ENCODE measurements at regions not wholly inside any gene's neighbourhood (a gene's known extent, or its start where the extent isn't known, plus 50 kb on each side); places are given as distances from the start of the nearest gene placed in this dataset.

DNA sequence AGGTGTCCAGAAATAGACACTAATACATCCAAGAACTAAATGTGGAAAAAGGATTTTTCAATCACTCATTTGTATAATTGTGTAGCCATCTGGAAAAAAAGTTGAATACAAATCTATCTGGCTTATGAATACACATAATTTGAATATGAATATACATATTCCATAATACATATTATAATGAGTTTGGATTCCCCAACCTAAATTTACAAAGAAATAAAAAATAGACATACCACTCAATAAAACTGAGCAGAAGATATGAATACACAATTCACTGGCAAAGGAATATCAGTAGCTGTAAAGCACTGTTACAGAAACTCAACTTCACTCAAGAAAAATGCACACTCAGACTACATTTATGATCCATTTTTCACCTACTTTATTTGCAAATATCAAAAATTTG, 121.9 kb upstream of the EDIL3 start:
- TF ChIP-seq, protein P1, sequence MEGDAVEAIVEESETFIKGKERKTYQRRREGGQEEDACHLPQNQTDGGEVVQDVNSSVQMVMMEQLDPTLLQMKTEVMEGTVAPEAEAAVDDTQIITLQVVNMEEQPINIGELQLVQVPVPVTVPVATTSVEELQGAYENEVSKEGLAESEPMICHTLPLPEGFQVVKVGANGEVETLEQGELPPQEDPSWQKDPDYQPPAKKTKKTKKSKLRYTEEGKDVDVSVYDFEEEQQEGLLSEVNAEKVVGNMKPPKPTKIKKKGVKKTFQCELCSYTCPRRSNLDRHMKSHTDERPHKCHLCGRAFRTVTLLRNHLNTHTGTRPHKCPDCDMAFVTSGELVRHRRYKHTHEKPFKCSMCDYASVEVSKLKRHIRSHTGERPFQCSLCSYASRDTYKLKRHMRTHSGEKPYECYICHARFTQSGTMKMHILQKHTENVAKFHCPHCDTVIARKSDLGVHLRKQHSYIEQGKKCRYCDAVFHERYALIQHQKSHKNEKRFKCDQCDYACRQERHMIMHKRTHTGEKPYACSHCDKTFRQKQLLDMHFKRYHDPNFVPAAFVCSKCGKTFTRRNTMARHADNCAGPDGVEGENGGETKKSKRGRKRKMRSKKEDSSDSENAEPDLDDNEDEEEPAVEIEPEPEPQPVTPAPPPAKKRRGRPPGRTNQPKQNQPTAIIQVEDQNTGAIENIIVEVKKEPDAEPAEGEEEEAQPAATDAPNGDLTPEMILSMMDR (IDR thresholded peaks at IDR 0.05), result no peak
- Mint-ChIP-seq H3K4me3 (no peak overlapping the region), H3K27ac (no peak overlapping the region), H3K9me3 (peaks cover 8 to 19% of the 10 kb centered on the region in 2 donors), H3K4me1 (no peaks in the 10 kb centered on the region), H3K36me3 (no peaks in the 10 kb centered on the region), H3K27me3 (ENCODE audit: low read depth in 2 of 2) (no peaks in the 10 kb centered on the region)
- Histone ChIP-seq H3K9me3 (ENCODE audit: control insufficient read depth, insufficient read depth, low read length) (peaks cover 5% of the 10 kb centered on the region), H3K36me3 (ENCODE audit: control insufficient read depth, insufficient read depth, low read length) (no peaks in the 10 kb centered on the region), H3K4me3 (ENCODE audit: low read length) (no peak overlapping the region), H3K27ac (ENCODE audit: low read length) (no peak overlapping the region), H3K4me1 (ENCODE audit: control insufficient read depth, insufficient read depth, low read length) (no peaks in the 10 kb centered on the region), H3K27me3 (ENCODE audit: control insufficient read depth, insufficient read depth, low read length) (no peaks in the 10 kb centered on the region)
- ATAC-seq (no peak), DNase-seq (no peak)
- intact Hi-C loops (cut with micrococcal nuclease), result no loop called here

DNA sequence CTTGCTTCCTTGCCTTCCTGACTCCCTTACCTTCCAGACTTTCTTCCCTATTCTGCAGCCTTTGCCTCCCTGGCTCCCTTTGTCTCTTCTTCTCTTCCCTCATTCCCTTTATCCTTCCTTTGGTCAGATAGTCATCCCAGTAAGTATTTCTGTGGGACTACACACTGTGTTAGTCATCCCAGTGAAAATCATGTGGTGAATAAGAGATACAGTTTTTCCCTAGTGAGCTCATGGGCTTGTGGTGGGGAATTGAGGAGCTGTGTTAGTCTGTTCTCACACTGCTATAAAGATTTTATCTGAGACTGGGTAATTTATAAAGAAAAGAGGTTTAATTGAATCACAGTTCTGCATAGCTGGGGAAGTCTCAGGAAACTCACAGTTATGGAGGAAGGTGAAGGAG, 109.8 kb upstream of the EDIL3 start:
- H3K4me1 Mint-ChIP-seq, result no peaks in the 10 kb centered on the region

DNA sequence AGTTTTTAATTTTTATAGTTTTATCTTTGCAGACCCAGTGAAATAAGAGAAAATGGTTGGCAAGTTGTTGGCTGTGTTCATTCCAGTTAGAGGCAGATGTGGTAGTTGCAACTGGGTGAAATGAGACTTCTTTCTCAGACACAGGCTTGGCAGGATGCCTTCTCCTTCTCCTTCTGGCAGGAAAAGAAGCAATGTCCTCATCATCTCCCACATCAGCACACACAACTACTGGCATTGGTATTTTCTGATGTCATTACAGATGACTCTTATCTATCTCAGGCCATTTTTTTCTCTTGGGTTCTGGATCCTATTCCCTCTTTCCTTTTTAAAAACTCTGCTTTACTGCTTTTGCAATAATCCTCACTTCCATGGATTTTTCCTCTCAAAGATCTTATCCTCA, 103.3 kb upstream of the EDIL3 start:
- Mint-ChIP-seq H3K27ac (no peak overlapping the region), H3K36me3 (no peaks in the 10 kb centered on the region), H3K9me3 (peaks cover 9 to 20% of the 10 kb centered on the region in 2 donors), H3K4me1 (no peaks in the 10 kb centered on the region), H3K4me3 (no peak overlapping the region), H3K27me3 (ENCODE audit: low read depth in 2 of 2) (no peaks in the 10 kb centered on the region)
- no peaks in the 10 kb centered on the region for H3K9me3 ChIP-seq (ENCODE audit: control insufficient read depth, insufficient read depth, low read length)
- no peak overlapping the region for H3K27ac ChIP-seq (ENCODE audit: low read length)
- no peak overlapping the region for H3K4me3 ChIP-seq (ENCODE audit: low read length)
- TF ChIP-seq, protein P1 (IDR thresholded peaks at IDR 0.05), result no peak
- H3K36me3 ChIP-seq (ENCODE audit: control insufficient read depth, insufficient read depth, low read length), result no peaks in the 10 kb centered on the region
- intact Hi-C loops (cut with micrococcal nuclease), result no loop called here
- DNase-seq (no peak), ATAC-seq (no peak)
- H3K27me3 ChIP-seq (ENCODE audit: control insufficient read depth, insufficient read depth, low read length), result no peaks in the 10 kb centered on the region
- no peaks in the 10 kb centered on the region for H3K4me1 ChIP-seq (ENCODE audit: control insufficient read depth, insufficient read depth, low read length)

More for the DNA sequence above, 109.8 kb upstream of the EDIL3 start:
- H3K27me3 ChIP-seq (ENCODE audit: control insufficient read depth, insufficient read depth, low read length), result no peaks in the 10 kb centered on the region
- no peak overlapping the region for H3K4me3 ChIP-seq (ENCODE audit: low read length)
- Mint-ChIP-seq H3K27ac (no peak overlapping the region), H3K27me3 (ENCODE audit: low read depth in 2 of 2) (no peaks in the 10 kb centered on the region), H3K36me3 (peaks cover 7% of the 10 kb centered on the region), H3K9me3 (peaks cover 10 to 17% of the 10 kb centered on the region in 2 donors), H3K4me3 (no peak overlapping the region)
- no peaks in the 10 kb centered on the region for H3K9me3 ChIP-seq (ENCODE audit: control insufficient read depth, insufficient read depth, low read length)
- intact Hi-C loops (cut with micrococcal nuclease), result no loop called here
- H3K4me1 ChIP-seq (ENCODE audit: control insufficient read depth, insufficient read depth, low read length), result no peaks in the 10 kb centered on the region
- DNase-seq (no peak), ATAC-seq (no peak)
- TF ChIP-seq, protein P1 (IDR thresholded peaks at IDR 0.05), result no peak
- H3K27ac ChIP-seq (ENCODE audit: low read length), result no peak overlapping the region
- H3K36me3 ChIP-seq (ENCODE audit: control insufficient read depth, insufficient read depth, low read length), result no peaks in the 10 kb centered on the region

DNA sequence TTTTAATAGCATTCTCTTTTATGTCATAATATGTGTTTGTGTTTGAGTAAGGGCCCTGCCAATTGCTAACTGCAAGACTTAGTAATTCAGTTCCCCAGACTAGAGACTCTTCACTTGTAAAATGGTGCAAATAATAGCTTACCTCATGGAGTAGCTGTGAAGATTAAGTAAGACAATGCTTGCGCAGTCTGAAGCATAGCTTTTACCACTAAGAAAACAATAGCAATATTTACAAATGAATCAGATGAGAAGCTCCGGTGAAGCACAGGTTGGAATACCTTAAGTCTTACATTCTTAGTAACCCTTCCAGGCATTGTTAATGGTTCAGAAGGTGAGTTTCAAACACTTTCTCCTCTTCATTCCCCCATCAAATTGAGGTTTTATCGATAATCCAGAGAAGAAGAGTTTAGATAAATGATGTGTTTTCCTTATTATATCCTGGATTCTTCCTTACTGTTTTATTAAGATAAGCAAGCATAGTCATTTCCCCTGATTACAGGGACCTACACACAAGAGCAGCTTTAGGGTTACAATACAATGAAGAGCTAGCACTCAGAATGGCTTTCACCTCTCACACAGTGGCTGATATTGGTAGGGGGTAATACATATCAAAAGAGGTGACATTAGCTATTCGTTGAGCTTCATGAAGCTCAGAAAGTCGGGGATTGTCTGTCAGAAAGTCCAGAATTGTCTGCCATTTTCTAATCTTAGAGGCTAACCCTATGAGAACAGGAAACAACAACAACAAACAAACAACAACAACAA, 96.4 kb upstream of the EDIL3 start:
- WGBS (ENCODE audit: insufficient coverage), result 71% methylated on average over 2 of the region's 5 CpGs
- no peaks in the 10 kb centered on the region for H3K27me3 ChIP-seq (ENCODE audit: control insufficient read depth, insufficient read depth, low read length)
- intact Hi-C loops (cut with micrococcal nuclease), result no loop called here
- Mint-ChIP-seq H3K4me3 (no peak overlapping the region), H3K27me3 (ENCODE audit: low read depth in 2 of 2) (no peaks in the 10 kb centered on the region), H3K9me3 (peaks cover 3 to 8% of the 10 kb centered on the region in 2 donors), H3K4me1 (no peaks in the 10 kb centered on the region), H3K36me3 (no peaks in the 10 kb centered on the region), H3K27ac (no peak overlapping the region)
- TF ChIP-seq, protein P1 (IDR thresholded peaks at IDR 0.05), result no peak
- no peak overlapping the region for H3K4me3 ChIP-seq (ENCODE audit: low read length)
- DNase-seq, result no peak
- no peaks in the 10 kb centered on the region for H3K36me3 ChIP-seq (ENCODE audit: control insufficient read depth, insufficient read depth, low read length)
- ATAC-seq, result no peak
- no peaks in the 10 kb centered on the region for H3K4me1 ChIP-seq (ENCODE audit: control insufficient read depth, insufficient read depth, low read length)
- no peak overlapping the region for H3K27ac ChIP-seq (ENCODE audit: low read length)
- H3K9me3 ChIP-seq (ENCODE audit: control insufficient read depth, insufficient read depth, low read length), result no peaks in the 10 kb centered on the region
